Activated B cell treated with CpG ODN at 0.5 μM for 24 hours (primary cell): ENCODE measurements at regions not wholly inside any gene's neighbourhood (a gene's known extent, or its start where the extent isn't known, plus 50 kb on each side); places are given as distances from the start of the nearest gene placed in this dataset.

Experiments used
- ATAC-seq: fragments of 200-7000 bp; cut with Tn5 transposase; one replicate; pipeline ENCODE4 v1.10.0; 2021; ENCODE audit warnings: low read depth, mild to moderate bottlenecking, moderate library complexity
- CTCF ChIA-PET: fragments of 350-600 bp; sonication (Branson Sonifier 250); formaldehyde crosslinking; loops from one replicate; lab custom pipeline; 2021; ENCODE audit warnings: antibody characterized with exemption; lab: Charles Lee
- POLR2A ChIA-PET: fragments of 350-600 bp; sonication (Branson Sonifier 250); formaldehyde crosslinking; loops from one replicate; lab custom pipeline; 2021; ENCODE audit warnings: antibody characterized with exemption; lab: Charles Lee
- DNase-seq: peaks from one replicate; pipeline ENCODE4 v3.0.0; 2022
- H3K27ac Mint-ChIP-seq: one replicate; pipeline ENCODE4 v1.8.0; 2020; ENCODE audit warnings: mixed read lengths
- H3K27me3 Mint-ChIP-seq: one replicate; pipeline ENCODE4 v1.8.0; 2021; ENCODE audit warnings: mixed read lengths
- H3K36me3 Mint-ChIP-seq: one replicate; pipeline ENCODE4 v1.8.0; 2021; ENCODE audit warnings: low read depth, mixed read lengths
- H3K4me1 Mint-ChIP-seq: one replicate; pipeline ENCODE4 v1.8.0; 2021; ENCODE audit warnings: mixed read lengths
- H3K4me3 Mint-ChIP-seq: one replicate; pipeline ENCODE4 v1.8.0; 2020; ENCODE audit warnings: mild to moderate bottlenecking, mixed read lengths
- H3K9me3 Mint-ChIP-seq: one replicate; pipeline ENCODE4 v1.8.0; 2020; ENCODE audit warnings: mixed read lengths
- CTCF ChIP-seq: fragments of 200-600 bp; IDR thresholded peaks from one replicate; pipeline ENCODE4 v1.8.0; 2022; ENCODE audit warnings: antibody characterized with exemption, mild to moderate bottlenecking
- intact Hi-C: fragments of 100-400 bp; cut with micrococcal nuclease; formaldehyde crosslinking; loops from one replicate; pipeline ENCODE4 v1.15.1; 2024

- TF ChIP-seq CTCF = no peak
- no peak for DNase-seq
- POLR2A ChIA-PET = no interaction called here
- Mint-ChIP-seq H3K9me3 (no peaks in the 10 kb centered on the region), H3K4me3 (no peak overlapping the region), H3K36me3 (no peaks in the 10 kb centered on the region), H3K27ac (no peak overlapping the region), H3K4me1 (no peaks in the 10 kb centered on the region), H3K27me3 (no peaks in the 10 kb centered on the region)
- ATAC-seq = no peak
- CTCF ChIA-PET = no interaction called here
- intact Hi-C loops = no loop called here
Observed at GRCh38 chr5:128615578-128615977, 77.5 kb upstream of the FBN2 start.

- ChIA-PET CTCF (no interaction called here), POLR2A (no interaction called here)
- no peaks in the 10 kb centered on the region for H3K4me1 Mint-ChIP-seq
- no peaks in the 10 kb centered on the region for H3K9me3 Mint-ChIP-seq
- ATAC-seq (no peak), DNase-seq (no peak)
- intact Hi-C loops = no loop called here
- TF ChIP-seq CTCF = no peak
- no peak overlapping the region for H3K4me3 Mint-ChIP-seq
- no peaks in the 10 kb centered on the region for H3K27me3 Mint-ChIP-seq
- H3K27ac Mint-ChIP-seq = no peak overlapping the region
- H3K36me3 Mint-ChIP-seq = no peaks in the 10 kb centered on the region
Observed at GRCh38 chr5:128626536-128627090, 88.6 kb upstream of the FBN2 start.

GRCh38 chr5:128627939-128628338 lies 89.9 kb upstream of the FBN2 start:
- no peaks in the 10 kb centered on the region for H3K4me1 Mint-ChIP-seq
- H3K9me3 Mint-ChIP-seq = no peaks in the 10 kb centered on the region
- no peak for ATAC-seq
- TF ChIP-seq CTCF = no peak
- intact Hi-C loops = no loop called here
- H3K27ac Mint-ChIP-seq = no peak overlapping the region
- ChIA-PET POLR2A (no interaction called here), CTCF (no interaction called here)
- H3K27me3 Mint-ChIP-seq = no peaks in the 10 kb centered on the region
- no peak for DNase-seq
- no peaks in the 10 kb centered on the region for H3K36me3 Mint-ChIP-seq
- no peak overlapping the region for H3K4me3 Mint-ChIP-seq

- DNase-seq (no peak), ATAC-seq (no peak)
- POLR2A ChIA-PET = no interaction called here
- Mint-ChIP-seq H3K27ac (no peak overlapping the region), H3K4me1 (no peaks in the 10 kb centered on the region), H3K27me3 (no peaks in the 10 kb centered on the region), H3K9me3 (no peaks in the 10 kb centered on the region), H3K36me3 (no peaks in the 10 kb centered on the region), H3K4me3 (no peak overlapping the region)
- intact Hi-C loops = no loop called here
- CTCF ChIA-PET = no interaction called here
- no peak for TF ChIP-seq CTCF
Observed at GRCh38 chr5:128629157-128629556, 91.1 kb upstream of the FBN2 start.

- CTCF ChIA-PET = no interaction called here
- POLR2A ChIA-PET = no interaction called here
Observed at GRCh38 chr5:128630121-128630520, 92.1 kb upstream of the FBN2 start.

More at GRCh38 chr5:128630121-128630520, 92.1 kb upstream of the FBN2 start:
- intact Hi-C loops = no loop called here
- no peaks in the 10 kb centered on the region for H3K27me3 Mint-ChIP-seq
- DNase-seq = no peak
- H3K9me3 Mint-ChIP-seq = no peaks in the 10 kb centered on the region
- ATAC-seq = no peak
- H3K36me3 Mint-ChIP-seq = no peaks in the 10 kb centered on the region
- no peaks in the 10 kb centered on the region for H3K4me1 Mint-ChIP-seq
- H3K4me3 Mint-ChIP-seq = no peak overlapping the region
- no peak for TF ChIP-seq CTCF
- no peak overlapping the region for H3K27ac Mint-ChIP-seq
